Hematopoietic multipotent progenitor cell treated with erythropoietin and hydrocortisone succinate and interleukin-3 and kit ligand, for 6 days (in vitro differentiated cells): ENCODE measurements at regions not wholly inside any gene's neighbourhood (a gene's known extent, or its start where the extent isn't known, plus 50 kb on each side); places are given as distances from the start of the nearest gene placed in this dataset.
"Not testable (repeated sequence)": the region's sequence is repeated elsewhere in the genome, so short reads cannot be mapped to it uniquely, and the experiment has no call there.

Source experiments
- DNase-seq: peaks from one replicate; pipeline ENCODE4 v3.0.0-alpha.2; 2015

- no peak for DNase-seq
Observed at GRCh38 chr5:98521821-98522220, 251.6 kb upstream of the RGMB start.

- DNase-seq, result no peak
Observed at GRCh38 chr5:98524773-98525172, 248.7 kb upstream of the RGMB start.

GRCh38 chr5:98527846-98528245 lies 245.6 kb upstream of the RGMB start:
- DNase-seq, result no peak

GRCh38 chr5:98529321-98529720 lies 244.1 kb upstream of the RGMB start:
- no peak for DNase-seq

GRCh38 chr5:98530224-98530623 lies 243.2 kb upstream of the RGMB start:
- DNase-seq, result no peak

- DNase-seq, result no peak
Observed at GRCh38 chr5:98535901-98536300, 237.6 kb upstream of the RGMB start.

- DNase-seq, result no peak
Observed at GRCh38 chr5:98540056-98540455, 233.4 kb upstream of the RGMB start.

- DNase-seq, result no peak
Observed at GRCh38 chr5:98541641-98542040, 231.8 kb upstream of the RGMB start.

- DNase-seq, result no peak
Observed at GRCh38 chr5:98543490-98543889, 230.0 kb upstream of the RGMB start.

- DNase-seq, result not testable (repeated sequence)
Observed at GRCh38 chr5:98546924-98547323, 226.5 kb upstream of the RGMB start.

- DNase-seq, result no peak
Observed at GRCh38 chr5:98556712-98557111, 216.8 kb upstream of the RGMB start.

- no peak for DNase-seq
Observed at GRCh38 chr5:98557916-98558315, 215.5 kb upstream of the RGMB start.

- DNase-seq, result no peak
Observed at GRCh38 chr5:98563885-98564653, 209.4 kb upstream of the RGMB start.

GRCh38 chr5:98564836-98565235 lies 208.6 kb upstream of the RGMB start:
- DNase-seq, result no peak

- DNase-seq, result no peak
Observed at GRCh38 chr5:98568336-98568735, 205.1 kb upstream of the RGMB start.

GRCh38 chr5:98569288-98569687 lies 204.2 kb upstream of the RGMB start:
- no peak for DNase-seq

GRCh38 chr5:98570010-98570409 lies 203.5 kb upstream of the RGMB start:
- no peak for DNase-seq

GRCh38 chr5:98570661-98571191 lies 202.7 kb upstream of the RGMB start:
- no peak for DNase-seq

GRCh38 chr5:98573834-98574320 lies 199.6 kb upstream of the RGMB start:
- DNase-seq, result no peak

- no peak for DNase-seq
Observed at GRCh38 chr5:98576275-98576674, 197.2 kb upstream of the RGMB start.

- no peak for DNase-seq
Observed at GRCh38 chr5:98578438-98578837, 195.0 kb upstream of the RGMB start.

- DNase-seq, result no peak
Observed at GRCh38 chr5:98581112-98581997, 192.1 kb upstream of the RGMB start.

- DNase-seq, result no peak
Observed at GRCh38 chr5:98583586-98583985, 189.9 kb upstream of the RGMB start.
